HL-60/S4 treated with phorbol 12-myristate 13-acetate at 8.2 ng/mL for 4 days and 3 days (cell line): ENCODE measurements at regions not wholly inside any gene's neighbourhood (a gene's known extent, or its start where the extent isn't known, plus 50 kb on each side); places are given as distances from the start of the nearest gene placed in this dataset.

Experiments
- in situ Hi-C: fragments of 300-500 bp; cut with MboI; formaldehyde crosslinking; loops from 2 replicates; pipeline ENCODE4 v1.15.0; 2022; ENCODE audit warnings: low sequenced_read_pairs

DNA sequence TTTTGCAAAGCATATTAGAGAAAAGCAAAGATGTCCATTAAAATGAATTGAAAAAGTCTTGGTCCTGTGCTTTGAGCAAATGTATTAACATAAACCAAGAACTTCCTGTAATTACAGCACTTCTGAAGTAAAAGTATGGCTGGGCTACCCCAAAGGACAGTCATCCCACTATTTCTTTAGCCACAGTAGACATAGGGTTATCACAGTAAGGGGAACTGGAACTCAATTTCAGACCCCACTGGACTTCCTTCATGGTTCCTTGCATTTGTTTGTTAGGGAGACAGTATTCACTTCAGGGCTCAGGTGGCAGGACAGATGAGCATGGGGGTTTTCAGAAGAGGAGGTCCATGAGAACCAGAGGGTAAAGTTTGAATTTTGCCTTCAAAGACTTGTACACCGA, 203.1 kb upstream of the PDE1C start:
- in situ Hi-C loops = no loop called here

GRCh38 chr7:32266932-32267475, 196.8 kb upstream of the PDE1C start:
- in situ Hi-C loops = no loop called here

GRCh38 chr7:32264702-32265284, 194.6 kb upstream of the PDE1C start:
- in situ Hi-C loops = no loop called here

DNA sequence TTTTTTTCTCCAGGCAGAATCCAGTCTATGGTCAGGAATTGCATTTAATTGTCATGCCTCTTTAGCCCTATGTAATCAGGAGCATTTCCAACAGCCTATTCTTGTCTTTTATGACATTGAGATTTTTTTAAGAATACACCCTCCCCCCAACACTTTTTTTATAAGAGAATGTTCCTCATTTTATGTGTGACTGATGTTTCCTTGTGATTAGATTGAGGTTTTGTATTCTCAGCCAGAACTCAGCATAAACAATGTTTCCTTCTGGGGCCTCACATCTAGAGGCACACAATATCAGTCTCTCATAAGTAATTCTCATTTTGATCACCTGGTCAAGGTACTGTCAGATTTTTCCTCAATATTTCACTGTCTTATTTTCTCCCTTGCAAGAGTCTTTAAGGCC, 193.4 kb upstream of the PDE1C start:
- in situ Hi-C loops = no loop called here

- in situ Hi-C loops = no loop called here
These were observed 192.1 kb upstream of the PDE1C start for GRCh38 chr7:32262315-32262714.

DNA sequence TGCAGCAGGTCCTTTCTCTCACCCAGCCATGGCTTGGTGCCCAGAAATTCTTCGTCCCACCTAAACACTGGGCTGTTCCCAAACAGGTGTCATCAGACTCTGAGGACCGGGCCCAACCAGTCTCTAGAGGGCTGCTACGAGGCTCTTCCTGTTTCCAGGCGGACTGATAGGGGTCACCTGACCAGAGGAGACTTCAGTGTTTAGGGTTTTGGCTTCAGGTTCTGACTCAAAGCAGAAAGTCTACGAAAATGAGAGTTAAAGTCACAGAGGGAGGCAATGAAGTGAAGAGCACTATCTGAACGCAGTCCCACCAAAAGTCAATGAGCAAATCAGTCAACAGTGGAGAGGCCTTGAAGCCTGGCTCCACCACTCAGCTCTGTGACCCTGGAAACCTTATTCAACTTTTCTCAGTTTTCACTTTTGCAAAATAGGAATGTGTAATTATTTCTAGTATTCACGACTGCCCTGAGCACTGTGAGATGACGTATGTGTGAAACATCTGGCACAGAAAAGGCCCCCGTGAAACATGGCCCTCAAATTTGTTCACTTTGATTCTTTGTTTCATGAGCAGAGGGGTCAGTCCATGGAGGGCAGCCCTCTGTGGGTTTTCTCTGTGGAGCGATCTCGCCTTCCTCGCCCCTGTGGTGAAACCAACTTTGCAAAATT, 189.9 kb upstream of the PDE1C start:
- in situ Hi-C loops = no loop called here

DNA sequence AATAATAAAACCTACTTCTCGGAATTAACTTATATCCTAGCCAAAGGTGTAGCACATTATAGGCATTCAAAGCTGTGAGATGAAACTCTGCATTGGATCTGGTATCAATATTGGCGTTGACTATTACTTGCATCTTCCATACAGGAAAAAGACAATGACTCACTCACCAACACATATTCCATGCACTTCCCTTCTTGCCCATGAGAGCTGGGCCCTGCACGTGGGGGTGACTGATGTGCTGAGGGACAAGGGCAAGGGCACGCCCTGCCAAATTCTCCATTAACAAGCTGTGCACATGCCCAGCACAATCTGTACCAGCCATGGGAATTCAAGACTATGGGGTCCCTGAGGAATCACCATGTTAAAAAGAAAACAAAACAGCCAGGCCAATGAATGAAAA, 188.1 kb upstream of the PDE1C start:
- in situ Hi-C loops = no loop called here

- in situ Hi-C loops = no loop called here
These were observed 187.4 kb upstream of the PDE1C start for GRCh38 chr7:32257621-32258020.

DNA sequence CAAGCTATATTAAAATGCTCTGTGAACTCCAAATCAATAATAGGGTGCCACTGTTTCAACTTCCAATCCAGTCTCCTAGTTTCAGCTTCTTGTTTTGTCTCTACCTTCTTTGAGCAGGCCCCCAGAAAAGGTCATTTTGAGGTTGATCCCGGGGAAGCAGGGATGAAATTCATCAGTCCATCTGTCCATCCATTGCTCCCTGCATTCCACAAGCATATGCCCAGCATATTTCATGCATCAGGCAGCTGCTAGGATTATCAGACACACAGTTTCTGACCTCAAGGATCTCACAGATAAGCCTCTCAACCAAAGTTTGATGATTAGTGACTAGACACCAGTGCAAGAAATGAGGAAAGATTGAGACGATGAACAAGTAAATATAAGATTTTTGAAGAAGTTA, 186.6 kb upstream of the PDE1C start:
- in situ Hi-C loops = no loop called here

GRCh38 chr7:32256376-32256775, 186.2 kb upstream of the PDE1C start:
- in situ Hi-C loops = no loop called here

DNA sequence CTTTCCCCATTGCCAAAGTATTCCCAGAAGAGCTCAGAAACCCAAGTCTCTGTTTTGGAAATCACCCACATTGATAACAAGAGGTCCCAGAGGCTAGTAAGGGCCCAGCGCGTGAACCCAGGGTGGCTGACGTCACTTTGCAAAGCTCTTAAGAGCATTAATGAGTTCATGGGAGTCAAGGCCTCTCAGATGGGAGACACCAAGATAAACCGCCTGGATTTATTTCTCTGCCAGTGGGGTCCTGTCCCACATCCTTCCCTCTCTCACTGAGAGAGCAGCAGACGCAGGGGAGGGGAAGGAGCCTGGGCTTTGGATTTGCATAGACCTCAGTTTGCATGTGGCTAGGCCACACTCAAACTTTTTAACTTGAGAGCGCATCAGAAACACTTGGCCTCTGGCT, 184.8 kb upstream of the PDE1C start:
- in situ Hi-C loops = no loop called here

DNA sequence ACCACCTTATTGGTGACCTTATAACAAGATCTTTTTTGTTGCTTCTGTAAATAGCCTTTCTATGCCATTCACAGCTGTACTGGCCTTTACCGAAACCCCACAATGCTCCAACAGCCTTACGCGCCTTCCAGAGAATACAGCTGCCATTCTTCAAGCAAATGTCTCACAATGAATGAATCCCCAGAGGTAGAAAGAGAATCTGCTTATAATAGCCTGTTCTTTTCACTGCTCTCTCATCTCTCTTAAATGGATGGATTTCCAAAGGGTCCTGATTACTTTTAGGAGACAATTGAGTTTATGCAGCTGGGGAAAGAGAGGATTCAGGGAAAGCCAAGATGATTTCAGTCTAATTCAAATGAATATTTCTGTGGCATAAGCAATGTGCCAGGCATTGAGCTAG, 183.1 kb upstream of the PDE1C start:
- in situ Hi-C loops = no loop called here

- in situ Hi-C loops = no loop called here
These were observed 181.5 kb upstream of the PDE1C start for GRCh38 chr7:32251659-32252058.

DNA sequence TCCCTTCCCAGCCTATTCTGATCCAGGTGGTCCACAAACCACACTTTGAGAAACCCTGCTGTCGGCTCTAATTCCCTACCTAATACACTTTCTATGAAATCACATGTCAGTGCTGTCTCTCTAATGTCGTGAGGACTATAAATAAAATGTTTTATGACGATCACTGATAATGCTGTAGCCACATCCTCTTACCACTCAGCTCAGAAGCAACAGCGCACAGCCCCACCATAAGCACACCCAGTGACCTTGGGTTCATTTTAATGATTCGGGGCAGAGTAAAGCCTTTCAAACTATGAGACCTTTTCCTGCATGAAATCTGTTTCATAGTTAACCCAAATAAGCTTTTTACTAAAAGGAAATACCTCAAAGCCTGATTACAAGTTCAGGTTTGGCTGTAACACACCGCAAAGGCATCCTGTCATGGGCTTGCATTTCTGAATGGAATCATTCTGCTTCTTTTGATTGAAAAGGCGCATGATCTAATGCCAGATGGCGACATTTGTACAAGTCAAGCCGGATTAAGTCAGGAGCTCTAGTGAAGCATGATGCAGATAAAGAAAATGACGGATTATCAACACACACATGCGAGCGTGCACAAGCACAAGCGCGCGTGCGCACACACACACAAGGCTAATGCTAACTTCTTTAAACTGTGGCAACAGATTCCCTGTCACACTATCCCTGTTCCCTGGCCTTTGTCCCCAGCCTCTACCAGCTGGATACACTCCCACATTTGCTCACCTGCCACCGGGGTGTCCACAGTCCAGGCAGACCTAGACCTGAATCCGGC, 180.5 kb upstream of the PDE1C start:
- in situ Hi-C loops = no loop called here

DNA sequence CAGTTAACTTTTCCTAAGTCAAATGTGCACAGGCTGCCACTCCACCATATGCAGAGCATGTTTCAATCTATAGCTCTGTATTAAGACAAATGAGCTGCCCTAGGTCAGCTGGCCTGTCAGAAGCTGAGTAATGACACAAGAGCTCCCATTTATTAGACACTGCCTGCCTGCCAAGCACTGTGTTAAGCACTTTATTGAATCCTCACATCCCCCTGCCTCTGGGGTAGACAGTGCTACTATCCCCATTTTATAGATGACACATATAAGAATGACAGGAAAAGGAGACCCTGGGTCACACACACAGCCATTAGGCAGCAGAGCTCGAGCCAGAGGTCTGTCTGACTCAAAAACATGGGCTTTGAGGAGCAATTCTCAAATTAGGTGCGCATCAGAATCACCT, 179.8 kb upstream of the PDE1C start:
- in situ Hi-C loops = no loop called here

DNA sequence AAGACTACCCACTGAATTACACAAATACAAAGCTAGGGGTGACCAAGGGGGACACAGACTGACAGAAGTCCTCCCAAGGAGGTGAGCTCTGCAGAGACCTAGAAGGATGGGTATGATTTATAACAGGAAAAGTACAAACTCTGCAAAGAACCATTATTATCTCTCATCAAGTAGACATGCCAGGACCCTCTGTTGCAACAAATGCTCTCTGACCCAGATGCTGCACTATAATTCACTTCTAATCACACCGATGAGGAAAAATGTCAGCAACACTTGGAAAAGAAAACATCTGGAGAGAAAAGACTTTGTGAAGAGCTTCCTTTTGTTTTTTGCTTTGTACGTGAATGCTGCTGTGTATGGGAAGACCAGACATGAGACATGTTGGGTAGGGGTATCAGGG, 178.3 kb upstream of the PDE1C start:
- in situ Hi-C loops = no loop called here

DNA sequence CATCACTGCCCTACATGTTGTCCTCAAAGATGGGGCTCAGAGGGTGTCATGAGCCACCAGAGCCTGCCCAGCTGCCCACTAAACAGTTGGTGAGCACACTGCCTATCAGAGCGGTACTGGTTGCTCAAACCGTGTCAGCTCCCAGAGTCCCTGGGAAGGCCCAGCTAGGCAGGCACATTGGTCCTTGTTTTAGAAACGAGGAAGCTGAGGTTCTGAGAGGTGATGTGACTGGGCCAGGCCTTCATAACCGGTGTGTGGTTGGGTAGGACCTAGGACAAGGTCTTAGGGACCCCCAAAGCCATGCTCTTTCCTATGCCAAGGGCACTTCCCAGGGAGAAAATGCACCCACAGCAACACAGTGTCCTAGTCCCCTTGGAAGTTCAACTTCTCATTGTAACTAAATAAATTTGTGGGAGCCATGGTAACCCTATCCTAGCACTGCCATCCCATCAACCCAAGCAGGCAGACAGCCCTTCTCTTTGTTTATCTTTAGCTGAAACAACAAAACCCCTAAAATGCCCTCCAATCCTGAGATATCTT, 174.7 kb upstream of the PDE1C start:
- in situ Hi-C loops = no loop called here

- in situ Hi-C loops = no loop called here
These were observed 173.6 kb upstream of the PDE1C start for GRCh38 chr7:32243687-32244290.

DNA sequence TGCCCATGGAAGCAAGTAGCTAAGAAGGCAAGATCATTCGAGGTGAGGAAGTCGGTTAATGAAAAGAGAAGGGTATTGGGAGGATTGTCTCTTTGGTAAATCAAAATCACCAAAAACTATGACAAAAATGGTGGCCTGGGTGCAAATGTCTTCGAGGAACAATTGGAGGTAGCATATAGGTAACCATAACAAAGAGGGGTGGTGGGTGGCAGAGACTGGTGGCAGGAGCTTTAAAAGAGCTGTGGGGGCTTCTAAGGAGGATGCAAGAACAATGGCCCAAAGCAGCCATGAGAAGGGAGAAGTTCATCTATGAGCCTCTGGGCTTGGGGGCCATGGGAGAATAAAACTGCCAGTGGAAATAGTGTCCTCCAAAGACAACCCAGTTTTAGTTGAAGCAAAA, 172.2 kb upstream of the PDE1C start:
- in situ Hi-C loops = no loop called here

DNA sequence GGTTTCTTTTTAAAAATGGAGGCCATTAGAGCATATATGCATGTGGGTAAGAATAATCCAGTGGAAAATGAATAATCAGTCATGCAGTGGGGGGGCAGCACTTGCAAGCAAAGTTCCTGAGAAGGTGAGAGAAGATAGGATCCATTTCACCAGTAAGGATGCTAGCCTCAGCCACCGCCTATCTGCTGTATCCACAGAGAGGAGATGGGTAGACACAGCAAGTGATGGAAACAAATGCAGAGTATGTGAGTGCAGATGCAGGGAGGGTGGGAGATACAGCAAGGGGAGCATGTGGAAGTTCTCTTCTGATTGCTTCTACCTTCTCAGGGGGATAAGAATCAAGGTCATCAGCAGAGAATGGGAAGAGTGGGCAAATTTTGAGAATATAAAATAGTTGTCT, 171.4 kb upstream of the PDE1C start:
- in situ Hi-C loops = no loop called here

DNA sequence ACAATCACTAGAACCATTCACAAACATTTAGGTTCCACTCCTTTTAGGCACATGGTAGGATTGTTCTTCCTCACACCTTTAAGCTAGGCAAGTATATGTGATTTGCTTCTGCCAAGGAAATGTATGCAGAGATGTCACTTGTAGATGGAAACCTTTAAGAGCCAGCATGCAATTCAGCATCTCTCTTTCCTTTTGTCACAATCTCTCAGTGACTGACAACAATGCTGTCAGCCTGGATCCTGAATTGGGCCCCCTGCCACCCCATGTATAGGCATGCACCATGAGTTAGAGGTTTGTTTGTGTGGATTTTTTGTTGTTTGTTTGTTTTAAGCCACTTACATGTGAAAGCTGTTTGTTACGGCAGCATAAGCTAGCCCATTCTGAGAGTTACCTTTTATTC, 169.6 kb upstream of the PDE1C start:
- in situ Hi-C loops = no loop called here
